ENCODE measurements at regions not wholly inside any gene's neighbourhood (a gene's known extent, or its start where the extent isn't known, plus 50 kb on each side); places are given as distances from the start of the nearest gene placed in this dataset.

DNA sequence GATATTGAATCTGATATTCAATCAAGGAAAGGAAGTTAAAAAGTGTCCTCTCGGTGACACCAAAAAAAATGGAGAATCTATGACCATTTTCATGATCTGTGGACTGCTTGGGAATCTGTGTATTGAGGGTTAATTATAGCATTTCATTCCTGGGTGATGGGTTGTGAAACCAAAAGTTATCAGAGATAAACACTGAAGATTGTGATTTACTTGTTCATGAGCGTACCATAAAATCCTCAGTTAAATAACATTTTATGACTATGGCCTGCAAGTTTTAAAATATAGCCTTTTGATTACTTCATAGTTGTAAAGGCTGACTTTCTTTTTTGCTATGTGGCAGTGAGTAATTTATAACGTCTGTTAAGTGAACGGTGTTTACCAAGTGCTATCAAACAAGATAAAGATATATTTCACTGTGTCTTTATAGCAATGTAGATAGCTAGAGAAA is 267.9 kb upstream of the SEMA6A start:
- H3K4me1 Mint-ChIP-seq, result no peaks in the 10 kb centered on the region
- peaks cover 7 to 8% of the 10 kb centered on the region in 2 donors for H3K9me3 Mint-ChIP-seq
- intact Hi-C loops (cut with micrococcal nuclease), result no loop called here
- H3K9me3 ChIP-seq (ENCODE audit: control insufficient read depth, insufficient read depth, low read length), result no peaks in the 10 kb centered on the region
- H3K4me3 ChIP-seq (ENCODE audit: low read length), result no peak overlapping the region
- H3K36me3 Mint-ChIP-seq, result no peaks in the 10 kb centered on the region
- no peak overlapping the region for H3K27ac ChIP-seq (ENCODE audit: low read length)
- no peak for DNase-seq
- H3K4me1 ChIP-seq (ENCODE audit: control insufficient read depth, insufficient read depth, low read length), result no peaks in the 10 kb centered on the region
- ATAC-seq, result no peak
- no peak overlapping the region for H3K27ac Mint-ChIP-seq
- H3K27me3 Mint-ChIP-seq (ENCODE audit: low read depth in 2 of 2), result no peaks in the 10 kb centered on the region
- TF ChIP-seq CTCF (IDR thresholded peaks at IDR 0.05), result no peak
- no peaks in the 10 kb centered on the region for H3K36me3 ChIP-seq (ENCODE audit: control insufficient read depth, insufficient read depth, low read length)
- WGBS (ENCODE audit: insufficient coverage), result 93% methylated on average over 2 of the region's 4 CpGs
- H3K4me3 Mint-ChIP-seq, result no peak overlapping the region
- H3K27me3 ChIP-seq (ENCODE audit: control insufficient read depth, insufficient read depth, low read length), result no peaks in the 10 kb centered on the region

GRCh38 chr5:116841734-116842133 is 267.1 kb upstream of the SEMA6A start:
- no peaks in the 10 kb centered on the region for H3K4me1 ChIP-seq (ENCODE audit: control insufficient read depth, insufficient read depth, low read length)
- DNase-seq (no peak), ATAC-seq (no peak)
- H3K27ac ChIP-seq (ENCODE audit: low read length), result no peak overlapping the region
- no peaks in the 10 kb centered on the region for H3K9me3 ChIP-seq (ENCODE audit: control insufficient read depth, insufficient read depth, low read length)
- intact Hi-C loops (cut with micrococcal nuclease), result no loop called here
- Mint-ChIP-seq H3K4me3 (no peak overlapping the region), H3K9me3 (peaks cover 10% of the 10 kb centered on the region in 2 donors), H3K27me3 (ENCODE audit: low read depth in 2 of 2) (no peaks in the 10 kb centered on the region), H3K27ac (no peak overlapping the region), H3K36me3 (no peaks in the 10 kb centered on the region), H3K4me1 (no peaks in the 10 kb centered on the region)
- WGBS (ENCODE audit: insufficient coverage), result 96% methylated on average over 11 of the region's 11 CpGs
- H3K36me3 ChIP-seq (ENCODE audit: control insufficient read depth, insufficient read depth, low read length), result no peaks in the 10 kb centered on the region
- no peaks in the 10 kb centered on the region for H3K27me3 ChIP-seq (ENCODE audit: control insufficient read depth, insufficient read depth, low read length)
- H3K4me3 ChIP-seq (ENCODE audit: low read length), result no peak overlapping the region
- TF ChIP-seq CTCF (IDR thresholded peaks at IDR 0.05), result no peak

GRCh38 chr5:116838011-116838536 is 263.5 kb upstream of the SEMA6A start:
- intact Hi-C loops (cut with micrococcal nuclease), result no loop called here
- 100% methylated on average over 2 of the region's 2 CpGs for WGBS (ENCODE audit: insufficient coverage)
- no peaks in the 10 kb centered on the region for H3K4me1 ChIP-seq (ENCODE audit: control insufficient read depth, insufficient read depth, low read length)

More at GRCh38 chr5:116838011-116838536, 263.5 kb upstream of the SEMA6A start:
- Histone ChIP-seq H3K9me3 (ENCODE audit: control insufficient read depth, insufficient read depth, low read length) (no peaks in the 10 kb centered on the region), H3K4me3 (ENCODE audit: low read length) (no peak overlapping the region), H3K27ac (ENCODE audit: low read length) (no peak overlapping the region), H3K36me3 (ENCODE audit: control insufficient read depth, insufficient read depth, low read length) (no peaks in the 10 kb centered on the region), H3K27me3 (ENCODE audit: control insufficient read depth, insufficient read depth, low read length) (no peaks in the 10 kb centered on the region)
- no peak for TF ChIP-seq CTCF (IDR thresholded peaks at IDR 0.05)
- Mint-ChIP-seq H3K9me3 (peaks cover 5 to 7% of the 10 kb centered on the region in 2 donors), H3K27ac (no peak overlapping the region), H3K27me3 (ENCODE audit: low read depth in 2 of 2) (no peaks in the 10 kb centered on the region), H3K4me1 (no peaks in the 10 kb centered on the region), H3K4me3 (no peak overlapping the region), H3K36me3 (no peaks in the 10 kb centered on the region)
- DNase-seq (no peak), ATAC-seq (no peak)
